ENCODE measurements at regions not wholly inside any gene's neighbourhood (a gene's known extent, or its start where the extent isn't known, plus 50 kb on each side); places are given as distances from the start of the nearest gene placed in this dataset.

DNA sequence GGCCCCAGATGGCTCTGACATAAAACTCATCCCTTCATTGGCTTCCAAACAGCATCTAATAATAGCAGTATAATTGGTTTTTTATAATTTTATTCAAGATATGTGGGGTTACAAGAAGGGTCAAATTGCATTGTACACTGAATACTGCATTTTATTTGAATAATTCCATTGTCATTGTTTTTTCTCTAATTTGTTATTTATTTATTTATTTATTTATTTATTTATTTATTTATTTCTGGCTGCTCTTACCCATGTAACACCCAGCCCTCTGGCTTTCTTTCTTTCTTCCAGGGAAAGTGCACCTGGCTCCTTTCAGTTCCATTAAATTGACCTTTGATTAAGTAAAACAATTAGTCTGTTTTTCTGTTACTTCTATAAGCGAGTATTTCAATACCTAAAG, 210.1 kb downstream of the CDH9 start:
- DNase-seq: no peak

DNA sequence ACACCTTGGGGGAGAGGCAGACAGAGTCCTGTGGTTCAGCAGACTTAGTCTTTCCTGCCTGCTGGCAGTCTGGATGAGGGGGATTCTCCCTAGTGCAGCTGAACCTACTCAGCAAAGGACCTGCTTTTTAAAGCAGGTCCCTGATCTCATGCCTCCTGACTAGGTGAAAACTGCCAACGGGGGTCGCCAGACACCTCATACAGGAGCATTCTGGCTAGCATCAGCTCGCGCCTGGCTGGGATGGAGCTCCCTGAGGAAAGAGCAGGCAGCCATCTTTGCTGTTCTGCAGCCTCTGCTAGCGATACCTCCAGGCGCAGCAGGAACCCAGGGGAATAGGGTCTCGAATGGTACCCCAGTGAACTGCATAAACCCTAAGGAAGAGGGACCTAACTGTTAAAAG, 225.2 kb downstream of the CDH9 start:
- DNase-seq: no peak

DNA sequence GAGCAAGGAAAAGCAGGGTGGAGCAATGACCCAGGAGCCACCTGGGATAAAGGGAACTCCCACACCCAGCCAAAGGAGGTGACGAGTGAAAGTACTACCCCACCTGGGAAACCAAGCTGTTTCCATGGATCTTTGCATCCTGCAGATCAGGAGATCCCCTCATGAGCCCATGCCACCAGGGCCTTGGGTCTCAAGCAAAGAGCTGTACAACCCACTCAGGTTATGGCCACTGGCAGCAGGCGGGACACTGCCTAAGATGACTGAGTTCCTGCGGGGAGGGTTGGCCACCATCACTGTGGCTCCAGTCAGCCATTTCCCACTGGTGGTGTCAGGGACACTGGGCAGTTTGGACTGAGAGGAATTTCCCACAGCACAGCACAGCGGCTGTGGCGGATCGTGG, 225.7 kb downstream of the CDH9 start:
- DNase-seq: no peak

DNA sequence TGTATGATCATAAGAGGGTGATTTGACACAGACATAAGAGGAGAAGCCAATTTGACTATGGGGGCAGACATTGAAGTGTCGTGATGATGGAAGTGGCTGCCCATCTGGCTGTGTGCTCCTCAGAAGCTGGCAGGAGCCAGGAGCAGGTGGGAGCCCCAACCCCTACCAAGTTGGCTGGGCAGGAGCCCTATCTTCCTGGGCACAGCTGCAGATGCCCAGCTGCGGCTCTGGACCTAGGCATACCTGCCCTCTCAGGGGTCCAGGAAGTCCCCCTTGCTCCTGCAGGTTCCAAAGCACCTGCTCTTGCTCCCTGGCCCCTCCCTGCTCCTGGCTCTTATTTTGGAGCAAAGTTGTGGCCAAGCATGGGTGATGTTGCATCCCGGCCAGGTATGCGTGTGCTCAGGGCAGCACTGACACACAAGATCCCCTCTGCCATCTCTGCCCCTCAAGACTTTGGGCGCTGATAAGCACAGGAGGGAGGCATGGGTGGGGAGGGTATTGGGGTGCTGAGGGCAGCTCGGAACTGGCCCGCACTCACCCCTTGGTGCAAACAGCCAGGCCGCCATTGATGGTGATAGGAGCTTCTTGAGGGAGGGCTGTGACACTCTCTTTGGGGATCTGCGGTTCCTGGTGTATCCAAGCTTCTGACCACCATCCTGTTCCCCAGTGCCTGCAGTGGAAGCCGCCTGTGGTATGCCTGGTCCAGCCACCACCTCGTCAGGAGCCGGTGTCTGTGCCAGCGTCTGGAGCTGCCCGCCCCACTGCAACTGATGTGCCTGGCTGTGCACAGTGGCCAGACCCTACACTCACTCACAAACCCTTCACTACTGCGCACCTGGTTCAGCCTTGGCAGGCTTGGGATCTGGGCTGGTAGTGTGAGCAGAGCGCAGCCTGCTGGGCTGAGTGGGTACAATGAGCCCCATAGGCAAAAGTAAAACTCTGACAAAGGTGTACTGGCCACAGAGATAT, 230.9 kb downstream of the CDH9 start:
- DNase-seq: no peak

DNA sequence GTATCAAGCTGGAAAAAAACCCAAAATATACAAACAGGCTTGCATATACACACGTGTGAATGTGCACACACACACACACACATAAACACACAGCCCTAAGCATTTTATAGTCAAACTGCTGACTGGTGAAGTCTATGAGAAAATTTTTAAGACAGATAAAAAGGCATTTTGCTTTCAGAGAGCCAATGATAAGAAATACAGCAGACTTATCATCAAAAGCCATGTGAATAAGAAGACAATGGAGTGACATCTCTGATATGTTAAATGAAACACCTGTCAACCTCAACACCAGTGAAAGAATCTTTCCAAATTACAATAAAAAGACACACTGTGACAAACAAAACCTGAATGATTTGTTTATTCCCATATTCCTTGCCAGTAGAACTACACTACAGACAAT, 233.3 kb downstream of the CDH9 start:
- DNase-seq: no peak

DNA sequence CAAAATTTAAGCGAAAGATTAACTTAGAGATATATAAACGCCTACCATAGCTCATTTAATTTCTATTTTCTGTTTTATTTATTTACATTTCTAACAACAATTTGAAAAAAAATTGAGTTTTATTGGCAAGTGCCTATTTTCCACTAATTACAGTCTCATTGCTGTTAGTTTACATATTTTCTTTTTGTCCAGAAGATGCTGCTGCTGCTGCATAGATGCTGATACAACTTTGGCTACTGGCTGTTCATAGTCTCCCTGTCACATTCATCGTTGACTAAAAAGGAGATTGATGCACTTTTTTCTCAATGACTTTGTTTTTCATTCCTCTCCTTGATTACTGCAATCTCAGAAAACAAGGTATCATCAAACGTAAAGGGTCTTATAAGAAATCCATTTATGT, 235.4 kb downstream of the CDH9 start:
- no peak for DNase-seq

DNA sequence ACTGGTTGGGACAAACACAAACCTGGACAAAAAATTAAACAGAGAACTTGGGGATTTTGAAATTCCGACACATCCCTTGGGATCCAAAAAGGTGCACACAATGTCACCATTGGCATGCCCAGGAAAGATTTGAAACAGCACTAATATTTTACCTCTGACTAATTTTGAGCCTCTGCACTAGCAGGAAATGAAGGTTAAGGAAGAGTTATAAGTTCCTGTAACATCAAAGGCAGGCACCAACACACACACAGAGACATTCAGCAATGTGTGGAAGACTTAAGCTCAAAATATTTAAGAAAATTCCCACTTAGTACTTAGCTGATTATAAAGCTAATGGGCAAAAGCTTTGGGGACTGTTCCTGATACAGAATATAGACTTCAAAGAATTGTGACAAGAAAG, 247.0 kb downstream of the CDH9 start:
- no peak for DNase-seq

DNA sequence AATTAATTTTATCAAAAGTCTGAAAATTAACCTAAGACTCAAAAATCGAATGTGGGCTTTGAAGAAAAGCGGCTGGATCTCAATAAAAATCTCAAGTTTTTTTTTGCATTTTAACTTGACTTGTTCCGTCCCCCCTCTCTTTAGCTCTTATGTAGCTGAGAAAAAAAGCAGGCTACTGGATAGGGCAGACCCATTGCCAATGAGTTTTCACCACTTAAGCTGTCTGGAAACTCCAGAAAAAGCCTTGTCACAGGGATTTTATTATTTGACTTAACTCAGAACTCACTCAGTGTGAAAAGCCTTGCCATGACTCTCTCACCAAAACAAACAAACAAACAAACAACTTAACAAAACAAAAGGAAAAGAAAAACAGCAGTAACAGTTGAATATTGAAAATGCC, 247.4 kb downstream of the CDH9 start:
- DNase-seq: no peak

DNA sequence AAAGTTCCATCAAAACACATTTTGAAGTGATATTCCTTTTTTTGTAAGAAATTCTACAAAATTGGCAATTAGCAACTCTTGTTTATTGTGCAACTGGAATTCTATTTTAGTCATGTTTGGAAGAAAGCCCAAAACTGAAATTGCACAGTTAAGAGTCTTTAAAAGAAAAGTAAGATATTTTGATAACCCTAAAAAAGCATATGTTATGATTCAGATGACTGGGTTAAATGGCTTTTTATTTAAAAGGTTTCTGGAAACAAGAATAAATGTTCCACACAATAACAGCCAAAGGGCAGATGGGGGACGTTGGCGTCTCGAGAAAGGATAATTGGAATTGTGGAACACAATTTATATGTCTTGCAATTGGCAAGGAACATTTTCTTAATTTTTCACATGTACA, 275.2 kb downstream of the CDH9 start:
- no peak for DNase-seq

DNA sequence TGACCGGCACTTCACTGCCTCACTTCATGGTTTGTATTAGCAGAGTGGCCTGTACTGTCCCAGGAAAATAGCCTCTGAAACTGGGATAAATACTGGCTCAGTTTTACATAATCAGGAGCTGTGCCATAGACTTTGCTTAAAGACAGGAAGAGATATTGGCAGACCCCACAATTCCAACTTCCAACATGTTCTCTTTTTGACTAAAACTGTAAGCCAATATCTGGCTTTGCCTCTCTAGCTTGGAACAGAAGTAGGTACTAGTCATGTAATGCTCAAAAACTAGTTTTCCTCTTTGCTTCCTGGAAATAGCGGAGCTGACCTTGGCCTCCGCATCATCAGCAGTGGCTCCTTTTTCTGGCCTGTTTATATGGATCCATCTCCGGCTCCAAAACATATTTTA, 276.9 kb downstream of the CDH9 start:
- no peak for DNase-seq

DNA sequence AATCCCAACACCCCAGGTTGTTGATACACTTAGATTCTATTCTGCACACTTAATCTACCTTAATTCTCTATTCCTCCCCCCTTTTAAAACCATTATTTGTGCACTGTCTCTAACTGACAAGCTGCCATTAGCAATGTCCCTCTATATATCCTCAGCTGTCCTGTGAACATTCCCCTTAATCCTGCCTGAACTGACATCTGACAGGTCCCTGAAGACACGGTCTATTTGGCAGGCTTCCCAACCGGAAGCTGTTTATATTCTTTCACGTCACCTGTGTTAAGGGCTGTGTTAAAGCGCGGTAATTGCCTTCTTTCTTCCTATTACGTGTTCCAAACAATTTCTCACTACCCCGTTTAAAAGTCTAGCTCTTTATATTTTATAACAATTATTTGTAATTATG, 277.3 kb downstream of the CDH9 start:
- DNase-seq: no peak

DNA sequence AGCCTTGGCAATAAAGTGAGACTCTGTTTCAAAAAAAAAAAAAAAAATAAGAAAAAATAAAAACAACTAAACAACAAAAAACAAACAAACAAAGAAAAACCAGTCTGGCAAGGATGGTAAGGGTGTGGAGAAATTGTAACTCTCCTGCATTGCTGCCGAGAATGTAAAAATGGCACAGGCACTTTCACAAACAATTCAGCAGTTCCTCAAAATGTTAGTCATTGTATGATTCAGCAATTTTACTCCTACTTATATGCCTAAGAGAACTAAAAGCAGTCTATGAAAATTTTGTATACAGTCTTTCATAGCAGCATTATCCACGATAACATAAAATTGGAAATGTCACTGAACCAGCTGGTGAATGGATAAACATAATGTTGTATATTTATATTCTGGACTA, 280.4 kb downstream of the CDH9 start:
- no peak for DNase-seq

DNA sequence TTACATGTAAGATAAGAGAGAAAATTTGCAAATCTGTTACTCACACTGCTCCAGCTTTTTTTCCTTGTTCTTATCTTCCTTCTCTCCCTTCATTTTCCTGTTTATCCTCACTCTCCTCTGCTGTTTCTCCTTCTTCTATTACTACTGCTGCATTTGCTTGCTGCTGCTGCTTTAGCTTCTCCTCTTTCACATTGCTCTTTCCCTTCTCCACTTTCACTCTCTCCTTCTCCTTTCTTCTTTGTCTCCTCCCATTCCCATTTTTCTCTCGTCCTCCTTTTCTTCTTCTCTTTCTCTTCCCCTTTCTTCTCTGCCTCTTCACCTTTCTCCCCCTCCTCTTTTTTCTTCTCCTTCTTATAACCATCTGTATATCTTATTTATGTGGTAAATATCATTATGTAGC, 288.6 kb downstream of the CDH9 start:
- no peak for DNase-seq

DNA sequence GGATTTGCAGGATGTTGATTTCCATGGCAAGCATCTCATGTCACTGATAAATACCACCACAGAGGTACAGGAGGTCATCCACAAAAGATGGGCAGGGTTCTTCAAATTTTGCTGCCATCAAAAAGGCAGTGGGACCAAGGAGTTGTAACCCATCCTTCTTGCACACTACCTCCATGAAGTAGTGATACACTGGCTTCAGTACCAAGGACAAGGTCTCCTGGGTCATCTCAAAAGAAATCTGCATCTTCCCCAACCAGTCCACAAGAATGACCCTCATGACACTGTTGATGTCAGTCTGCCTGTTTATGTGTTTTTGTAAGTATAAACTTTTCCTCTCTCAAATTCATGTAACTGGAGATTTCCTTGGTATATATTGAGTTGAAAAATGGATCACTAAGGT, 298.2 kb downstream of the CDH9 start:
- DNase-seq: no peak

DNA sequence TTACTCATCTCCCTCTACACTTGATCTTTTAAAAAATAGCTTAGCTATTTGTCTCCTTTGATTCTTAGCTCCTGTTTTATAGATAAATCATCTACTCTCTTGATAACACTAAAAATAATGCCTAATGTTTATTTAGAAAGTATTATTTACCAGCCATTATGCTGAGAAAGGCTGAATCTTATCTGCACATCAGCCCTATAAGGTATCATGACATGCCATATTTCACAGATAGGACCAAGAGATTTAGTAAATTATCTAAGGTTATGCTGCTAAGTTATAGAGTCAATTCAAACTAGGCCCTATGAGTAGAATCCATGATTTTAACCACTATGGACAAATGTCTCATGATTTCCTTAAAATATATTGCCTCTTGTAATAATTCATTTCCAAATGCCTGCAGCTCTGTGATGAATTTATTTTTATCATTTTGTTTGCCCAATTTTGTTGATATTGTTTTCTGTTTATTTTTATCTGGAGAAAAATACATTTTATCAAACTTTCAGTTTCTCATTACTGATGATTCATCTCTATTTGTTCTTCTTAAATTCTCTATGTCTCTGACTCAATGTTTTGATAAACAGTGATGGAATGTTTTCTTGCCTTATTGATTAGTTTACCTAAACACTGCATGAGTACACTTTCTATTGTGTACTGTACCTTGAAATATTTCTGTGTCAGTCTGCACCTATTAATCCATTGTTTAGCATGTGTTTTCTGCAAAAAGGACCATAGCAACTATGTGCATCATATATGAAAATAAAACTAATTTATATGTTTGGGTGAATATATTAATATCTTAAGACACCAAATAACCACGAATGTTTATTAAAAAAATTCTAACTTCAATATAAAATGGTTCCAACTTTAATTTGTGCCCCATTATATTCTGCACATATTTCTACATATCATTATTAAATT, 300.8 kb downstream of the CDH9 start:
- no peak for DNase-seq

DNA sequence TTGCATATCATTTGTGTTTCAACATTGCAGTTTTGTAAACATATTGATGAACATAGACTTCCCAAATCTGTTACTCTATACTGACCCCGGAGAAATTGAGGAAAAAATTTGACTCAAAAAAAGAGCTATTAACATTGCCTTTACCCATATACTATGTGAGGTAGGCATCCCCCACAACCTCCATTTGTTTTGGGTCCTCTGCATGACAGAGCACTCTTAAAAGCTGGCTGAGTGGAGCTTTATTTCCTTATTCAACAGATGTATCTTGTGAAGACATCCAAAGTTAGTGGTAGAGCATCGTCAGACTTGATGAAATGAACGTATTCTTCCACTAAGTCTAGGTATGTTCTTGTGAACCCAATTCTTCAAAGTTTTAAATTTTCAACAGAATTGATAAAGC, 310.5 kb downstream of the CDH9 start:
- no peak for DNase-seq

DNA sequence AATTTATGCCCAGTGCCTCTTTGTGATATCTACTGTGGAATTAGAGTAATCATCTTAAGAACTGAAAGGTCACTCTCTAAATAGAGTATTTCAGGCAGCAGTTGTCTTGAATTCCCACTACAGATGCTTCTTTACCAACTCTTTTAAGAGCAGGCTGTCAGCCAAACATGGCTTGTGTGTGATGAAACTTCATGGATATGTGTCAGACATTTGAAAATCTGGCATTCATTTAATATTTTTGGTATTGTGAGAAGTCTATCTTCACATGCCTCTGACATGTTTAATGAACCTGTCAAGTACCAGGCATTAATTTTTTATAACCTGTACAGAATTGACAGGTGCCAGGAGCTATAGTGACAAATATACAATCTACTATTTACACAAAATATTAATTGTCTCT, 318.6 kb downstream of the CDH9 start:
- no peak for DNase-seq

DNA sequence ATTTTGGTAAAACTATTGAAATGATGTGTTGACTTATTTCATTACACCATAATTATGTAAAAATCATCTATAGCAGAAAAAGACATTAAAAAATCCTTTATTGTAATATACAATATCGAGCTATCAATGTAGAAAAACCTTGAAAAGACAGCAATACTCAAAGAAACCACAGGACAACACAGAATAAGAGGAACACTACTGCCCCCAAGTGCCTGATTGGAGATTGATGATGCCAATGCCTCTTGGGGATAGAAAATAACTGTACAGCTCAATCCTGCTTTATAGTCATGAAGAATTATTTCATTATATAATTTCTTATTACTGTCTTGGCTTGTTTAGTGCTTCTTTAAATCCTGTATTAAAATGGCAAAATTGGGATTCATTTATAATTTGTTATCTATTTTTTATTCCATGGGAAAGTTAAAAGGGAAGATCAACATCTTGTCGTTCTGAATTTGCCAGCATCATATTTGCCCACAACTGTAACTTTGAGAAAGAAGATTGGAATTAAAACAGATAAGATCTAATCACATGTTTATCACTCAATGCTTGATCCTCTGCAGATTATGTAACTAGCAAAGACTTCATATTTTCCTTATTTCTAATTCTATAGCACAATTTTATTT, 337.5 kb downstream of the CDH9 start:
- DNase-seq: no peak

DNA sequence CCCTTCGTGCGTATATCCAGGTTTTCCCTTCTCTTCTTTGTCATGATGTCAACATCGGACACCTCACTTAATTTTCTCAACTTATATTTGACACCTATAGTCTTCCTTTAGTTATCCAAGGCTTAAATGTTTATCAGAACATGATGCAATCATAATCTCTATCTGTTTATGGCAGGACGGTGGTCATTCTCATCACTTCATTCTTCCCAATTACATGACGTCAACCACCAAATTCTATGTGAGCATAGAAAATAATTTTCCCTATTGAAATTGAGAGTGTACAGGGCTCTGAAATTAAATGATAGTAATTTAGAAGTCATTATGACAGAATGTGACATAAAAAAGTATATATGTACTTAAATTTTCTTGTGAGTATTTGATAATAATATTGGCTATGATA, 345.4 kb downstream of the CDH9 start:
- DNase-seq: no peak

DNA sequence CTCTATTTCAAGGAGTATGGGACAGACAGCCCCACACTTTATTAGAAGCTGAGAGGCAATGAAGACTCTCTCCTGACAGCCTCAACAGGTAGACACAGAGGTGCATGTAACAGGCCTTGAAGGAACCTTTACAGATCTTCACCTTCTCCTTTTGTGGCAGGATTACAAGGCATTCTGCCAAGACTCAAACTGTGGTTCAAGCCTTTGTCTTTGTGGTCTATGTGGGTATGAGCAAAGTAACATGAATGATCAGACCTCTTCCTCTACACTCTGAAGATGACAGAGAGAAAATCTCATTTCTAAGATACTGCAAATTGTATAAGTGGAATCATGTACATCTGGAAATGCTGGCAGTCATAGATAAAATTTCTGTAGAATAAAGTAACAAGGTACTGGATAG, 346.9 kb downstream of the CDH9 start:
- no peak for DNase-seq

DNA sequence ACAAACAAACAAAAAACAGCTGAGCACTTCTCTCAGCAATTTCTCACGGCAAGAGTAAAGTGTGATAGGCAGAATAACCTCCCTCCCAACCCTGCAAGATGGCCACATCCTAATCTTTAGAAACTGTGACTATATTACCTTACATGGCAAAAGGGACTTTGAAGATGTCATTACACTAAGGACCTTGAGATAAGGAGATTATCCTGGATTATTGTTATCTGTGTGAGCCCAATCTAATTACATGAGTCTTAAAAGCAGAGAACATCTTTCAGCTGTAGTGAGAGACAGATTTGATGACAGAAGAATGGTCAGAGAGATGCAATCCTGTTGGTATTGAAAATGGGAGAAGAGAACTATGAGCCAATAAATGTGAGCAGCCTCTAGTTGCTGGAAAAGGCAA, 347.9 kb downstream of the CDH9 start:
- DNase-seq: no peak

DNA sequence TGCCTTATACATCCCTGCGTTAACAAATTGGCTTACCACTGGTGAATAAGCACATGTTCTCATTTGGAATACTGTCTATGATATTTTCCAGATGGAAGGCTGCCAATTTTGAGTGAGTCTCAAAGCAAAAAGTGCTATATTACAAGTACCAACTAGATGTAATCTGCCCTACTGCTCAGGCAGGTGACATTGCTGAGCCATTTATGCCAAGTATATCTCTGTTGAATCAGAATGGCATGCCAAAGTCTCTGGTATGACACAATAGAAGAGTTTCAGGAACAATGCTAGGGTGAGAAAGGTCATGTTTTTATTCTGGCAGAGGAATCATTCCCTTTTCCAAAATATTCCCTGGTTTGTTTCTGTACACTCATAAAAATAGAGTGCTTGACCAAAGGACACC, 356.5 kb downstream of the CDH9 start:
- DNase-seq: no peak

DNA sequence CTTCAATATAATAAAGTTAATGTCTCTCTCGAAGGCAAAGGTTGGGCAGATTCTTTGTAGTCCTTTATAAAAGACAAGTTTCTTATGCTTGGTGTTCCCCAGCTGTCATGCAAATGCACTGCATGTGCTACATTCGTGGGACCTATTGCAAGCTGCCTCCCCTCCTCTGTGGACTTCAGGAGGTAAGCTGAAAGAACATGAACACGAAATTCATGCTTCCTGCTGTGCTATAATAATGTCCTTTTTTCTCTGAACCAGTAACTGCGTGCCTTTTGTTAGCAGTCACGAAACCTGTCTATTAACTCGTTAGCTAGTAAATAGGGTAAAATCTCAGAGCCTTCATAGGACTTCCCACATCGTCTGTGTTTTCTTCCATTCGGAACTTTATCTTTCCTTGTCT, 363.5 kb downstream of the CDH9 start:
- no peak for DNase-seq

DNA sequence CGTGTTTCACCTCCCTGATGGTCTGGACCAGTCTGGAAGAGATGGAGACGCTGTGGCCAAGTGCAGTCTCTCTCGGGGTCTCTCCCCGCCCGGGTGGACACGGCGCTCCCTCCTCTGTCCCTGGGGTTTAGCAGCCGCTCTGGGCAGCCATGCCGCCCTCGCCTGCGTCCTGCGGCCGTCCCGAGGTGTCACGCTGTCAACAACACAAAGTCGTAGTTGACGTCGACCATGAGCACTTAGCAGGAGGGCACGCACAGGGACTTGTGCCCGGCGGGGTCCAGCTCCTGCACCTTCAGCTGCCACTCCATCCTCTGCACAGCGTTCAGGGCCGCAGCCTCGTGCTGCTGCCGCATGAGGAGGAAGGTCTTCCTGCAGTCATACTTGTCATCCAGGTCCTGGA, 368.9 kb downstream of the CDH9 start:
- DNase-seq: no peak

All from activated effector memory CD4-positive, alpha-beta T cell treated with anti-CD3 and anti-CD28 coated beads, Interleukin-2, amount 50 U/mL, for 16 hours (primary cell).